ENCODE measurements at regions not wholly inside any gene's neighbourhood (a gene's known extent, or its start where the extent isn't known, plus 50 kb on each side); places are given as distances from the start of the nearest gene placed in this dataset.

GRCh38 chr2:81583311-81584108, 1279.0 kb upstream of the LRRTM1 start:
- no peak for ATAC-seq
- no peak for DNase-seq (ENCODE audit: low spot score)
- intact Hi-C loops (cut with DNase I), result no loop called here

- ATAC-seq (no peak), DNase-seq (ENCODE audit: low spot score) (no peak)
- intact Hi-C loops (cut with DNase I), result no loop called here
These were observed 1272.2 kb upstream of the LRRTM1 start for GRCh38 chr2:81576713-81577112.

- ATAC-seq (no peak), DNase-seq (ENCODE audit: low spot score) (no peak)
- intact Hi-C loops (cut with DNase I), result no loop called here
These were observed 1246.6 kb upstream of the LRRTM1 start for GRCh38 chr2:81551040-81551634.

DNA sequence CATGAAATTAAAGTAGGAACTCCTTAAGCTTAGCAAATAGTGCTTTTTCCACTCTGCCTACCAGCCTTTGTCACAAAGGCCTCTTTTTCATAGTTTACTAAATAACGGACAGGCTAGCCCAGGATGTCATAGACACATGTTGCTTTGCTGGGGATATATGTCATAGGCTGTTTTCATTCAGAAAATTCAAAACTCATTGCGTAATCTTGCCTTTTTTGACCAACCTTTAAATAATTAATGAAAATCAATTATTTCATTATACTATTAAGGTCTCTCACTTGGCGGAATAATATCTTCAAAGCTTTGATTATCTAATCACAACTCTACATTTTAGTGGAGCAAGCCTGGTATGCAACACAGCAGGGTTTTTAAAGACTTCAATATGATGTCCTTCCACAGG, 1245.7 kb upstream of the LRRTM1 start:
- intact Hi-C loops (cut with DNase I), result no loop called here
- no peak for DNase-seq (ENCODE audit: low spot score)
- no peak for ATAC-seq

- intact Hi-C loops (cut with DNase I), result no loop called here
- ATAC-seq, result no peak
- DNase-seq (ENCODE audit: low spot score), result no peak
These were observed 1245.1 kb upstream of the LRRTM1 start for GRCh38 chr2:81549646-81550045.

- ATAC-seq, result no peak
- intact Hi-C loops (cut with DNase I), result no loop called here
- DNase-seq (ENCODE audit: low spot score), result no peak
These were observed 1241.1 kb upstream of the LRRTM1 start for GRCh38 chr2:81545626-81546025.

GRCh38 chr2:81542119-81542518, 1237.6 kb upstream of the LRRTM1 start:
- no peak for ATAC-seq
- intact Hi-C loops (cut with DNase I), result no loop called here
- DNase-seq (ENCODE audit: low spot score), result no peak

DNA sequence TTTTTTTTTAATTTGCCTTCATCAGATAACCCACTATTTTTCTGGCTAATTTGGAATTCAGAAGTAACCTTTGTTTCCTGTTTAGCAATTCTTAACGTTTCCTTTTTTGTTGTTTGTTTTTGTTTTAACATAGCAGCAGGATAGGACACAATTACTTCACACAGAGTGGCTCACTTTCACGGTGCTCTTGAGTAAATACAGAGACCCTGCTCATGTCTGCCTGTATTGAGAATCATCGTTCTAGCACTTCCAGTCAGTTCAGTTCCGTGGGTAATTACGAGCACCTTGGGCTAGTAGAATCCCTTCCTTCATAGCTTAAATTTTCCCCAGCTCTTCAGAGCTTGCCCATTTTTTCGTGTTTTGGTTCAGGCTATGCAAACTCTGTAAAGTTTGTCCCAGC, 1225.4 kb upstream of the LRRTM1 start:
- intact Hi-C loops (cut with DNase I), result no loop called here
- ATAC-seq, result no peak
- no peak for DNase-seq (ENCODE audit: low spot score)

- intact Hi-C loops (cut with DNase I), result no loop called here
- no peak for ATAC-seq
These were observed 1224.4 kb upstream of the LRRTM1 start for GRCh38 chr2:81528852-81529480.

GRCh38 chr2:81523344-81523743, 1218.8 kb upstream of the LRRTM1 start:
- intact Hi-C loops (cut with DNase I), result no loop called here
- ATAC-seq (no peak), DNase-seq (ENCODE audit: low spot score) (no peak)

More at GRCh38 chr2:81528852-81529480, 1224.4 kb upstream of the LRRTM1 start:
- no peak for DNase-seq (ENCODE audit: low spot score)

GRCh38 chr2:81513328-81513727, 1208.8 kb upstream of the LRRTM1 start:
- intact Hi-C loops (cut with DNase I), result no loop called here
- DNase-seq (ENCODE audit: low spot score) (no peak), ATAC-seq (no peak)

DNA sequence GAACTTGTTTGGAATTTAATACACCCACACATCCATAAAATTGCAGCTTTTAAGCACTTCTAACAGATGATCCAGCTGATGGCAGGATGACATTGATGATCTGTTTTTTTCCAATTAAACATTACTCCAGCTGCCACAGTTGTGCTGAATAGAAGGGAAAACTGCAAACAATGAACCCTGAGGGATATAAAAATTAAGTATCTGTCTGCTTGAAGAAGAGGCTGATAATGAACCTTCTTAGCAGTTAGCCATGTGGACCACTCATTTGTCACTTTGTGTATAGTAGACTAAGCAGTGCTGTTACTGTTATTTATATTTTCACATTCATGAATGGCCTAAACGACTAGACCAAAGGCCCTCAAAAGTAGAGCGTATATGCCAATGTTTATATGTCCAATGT, 1201.0 kb upstream of the LRRTM1 start:
- ATAC-seq, result no peak
- no peak for DNase-seq (ENCODE audit: low spot score)
- intact Hi-C loops (cut with DNase I), result no loop called here

GRCh38 chr2:81495556-81495955, 1191.0 kb upstream of the LRRTM1 start:
- ATAC-seq (no peak), DNase-seq (ENCODE audit: low spot score) (no peak)
- intact Hi-C loops (cut with DNase I), result no loop called here

DNA sequence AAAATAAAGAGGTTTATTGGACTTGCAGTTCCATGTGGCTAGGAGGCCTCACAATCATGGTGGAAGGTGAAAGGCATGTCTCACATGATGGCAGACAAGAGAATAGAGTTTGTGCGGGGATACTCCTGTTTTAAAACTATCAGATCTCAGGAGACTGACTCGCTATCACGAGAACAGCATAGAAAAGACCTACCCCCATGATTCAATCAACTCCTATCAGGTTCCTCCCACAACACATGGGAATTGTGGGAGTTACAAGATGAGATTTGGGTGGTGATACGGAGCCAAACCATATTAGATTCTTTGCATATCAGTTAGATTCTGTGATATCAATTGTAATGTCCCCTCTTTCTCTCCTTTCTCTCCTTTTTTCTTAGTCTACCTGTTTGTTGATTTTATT, 1178.7 kb upstream of the LRRTM1 start:
- ATAC-seq, result no peak
- intact Hi-C loops (cut with DNase I), result no loop called here
- DNase-seq (ENCODE audit: low spot score), result no peak

DNA sequence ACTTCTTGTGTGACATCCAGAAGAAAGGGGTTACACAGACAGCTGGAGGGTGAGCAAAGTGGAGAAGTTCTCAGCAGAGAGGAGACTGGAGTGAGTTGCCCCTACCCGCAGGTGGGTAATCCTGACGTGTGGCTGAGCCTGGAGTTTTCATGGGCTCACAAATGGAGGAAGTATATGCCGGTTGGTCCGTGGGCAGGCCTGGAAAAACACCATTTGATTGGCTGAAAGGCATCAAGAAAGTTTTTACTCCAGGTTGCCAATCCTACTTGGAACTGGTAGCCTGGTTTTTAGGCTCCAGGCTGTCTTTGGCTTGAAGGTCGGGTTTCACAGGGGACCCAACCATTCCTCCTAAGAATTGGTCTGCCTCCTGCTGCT, 1177.4 kb upstream of the LRRTM1 start:
- no peak for DNase-seq (ENCODE audit: low spot score)

DNA sequence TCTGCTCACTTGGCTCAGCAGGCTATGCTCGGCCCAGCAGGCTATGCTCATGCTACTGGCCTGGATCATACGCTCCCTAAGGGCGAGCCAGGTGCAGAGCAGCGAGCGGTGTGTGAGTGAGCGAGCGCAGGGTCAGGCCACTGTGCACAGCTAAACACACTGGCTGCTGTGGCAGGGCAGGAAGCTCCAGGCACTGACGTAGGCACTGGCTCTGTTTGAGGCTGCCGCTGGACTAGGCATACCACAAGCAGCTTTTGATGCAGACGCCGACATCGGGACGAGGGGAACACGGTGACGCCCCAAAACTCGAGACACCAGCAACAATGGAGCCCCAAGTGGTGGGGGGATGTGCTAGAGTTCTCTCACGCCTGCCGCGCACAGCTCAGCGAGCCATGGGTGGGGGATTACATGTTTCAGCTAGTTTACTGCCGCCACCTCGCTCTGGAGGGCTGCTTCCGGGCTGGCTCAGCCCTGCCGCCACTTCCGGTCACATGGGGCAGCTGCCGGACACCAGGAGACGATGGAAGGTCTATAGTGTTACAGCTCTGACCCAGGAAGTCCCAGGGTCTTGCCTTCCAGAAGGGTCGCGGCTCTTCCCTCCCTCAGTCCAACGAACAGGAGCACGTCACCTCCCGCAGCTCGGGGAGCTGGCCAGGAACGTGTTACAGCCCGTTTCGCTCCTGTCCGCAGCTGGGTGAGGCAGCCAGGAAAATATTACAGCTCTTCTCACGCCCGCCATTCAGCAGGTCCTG, 1176.9 kb upstream of the LRRTM1 start:
- intact Hi-C loops (cut with DNase I), result no loop called here
- DNase-seq (ENCODE audit: low spot score) (no peak), ATAC-seq (peak; percentile 15)

More for the DNA sequence above, 1177.4 kb upstream of the LRRTM1 start:
- intact Hi-C loops (cut with DNase I), result no loop called here
- no peak for ATAC-seq

- intact Hi-C loops (cut with DNase I), result no loop called here
- ATAC-seq (no peak), DNase-seq (ENCODE audit: low spot score) (no peak)
These were observed 1162.5 kb upstream of the LRRTM1 start for GRCh38 chr2:81467096-81467495.

DNA sequence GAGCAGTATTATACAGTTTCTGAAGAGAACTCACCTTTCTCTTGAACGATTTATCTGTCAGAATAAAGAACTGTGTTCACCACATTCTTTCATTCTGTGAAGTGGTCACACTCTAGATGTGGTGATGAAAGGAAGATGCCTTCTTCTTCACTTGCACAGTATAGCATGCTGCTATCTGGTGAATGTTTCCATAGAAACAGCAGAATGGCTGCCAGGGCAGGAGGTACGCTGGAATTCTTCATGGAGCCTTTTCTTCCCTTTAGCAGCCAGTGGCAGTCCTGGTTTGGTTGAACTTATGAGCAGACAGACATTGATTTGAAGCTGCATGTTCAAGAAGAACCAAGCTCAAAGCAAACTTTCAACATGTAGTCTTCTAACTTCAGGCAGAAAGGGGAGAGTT, 1157.9 kb upstream of the LRRTM1 start:
- no peak for ATAC-seq
- intact Hi-C loops (cut with DNase I), result no loop called here
- DNase-seq (ENCODE audit: low spot score), result no peak

- intact Hi-C loops (cut with DNase I), result no loop called here
- DNase-seq (ENCODE audit: low spot score) (no peak), ATAC-seq (no peak)
These were observed 1140.6 kb upstream of the LRRTM1 start for GRCh38 chr2:81445176-81445575.

DNA sequence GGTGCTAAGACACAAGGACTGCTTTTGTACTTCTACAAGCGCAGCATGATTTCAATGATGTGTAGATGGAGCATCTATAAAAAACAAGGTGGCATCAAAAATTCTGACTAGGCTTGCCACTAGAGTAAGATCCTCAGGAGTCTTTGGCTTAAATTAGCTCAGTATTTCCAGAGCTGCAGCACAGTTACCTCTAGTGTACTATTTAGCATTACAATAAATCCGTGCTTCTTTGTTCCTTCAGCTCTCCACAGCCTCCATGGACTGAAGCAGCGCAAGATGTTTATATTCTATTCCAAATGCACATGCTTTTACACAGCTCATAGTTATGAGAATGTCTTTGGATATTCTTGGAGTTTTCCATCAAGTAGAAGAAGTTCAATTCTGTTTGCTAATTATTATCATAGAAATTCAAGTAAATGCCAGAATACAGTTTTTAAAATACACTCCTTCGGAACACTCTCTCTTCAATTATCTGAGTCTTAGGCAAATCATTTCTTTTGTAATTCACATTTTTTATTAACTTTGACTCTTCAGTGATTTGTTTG, 1133.0 kb upstream of the LRRTM1 start:
- ATAC-seq (no peak), DNase-seq (ENCODE audit: low spot score) (no peak)
- intact Hi-C loops (cut with DNase I), result no loop called here
